GM12864 (cell line): ENCODE measurements at regions not wholly inside any gene's neighbourhood (a gene's known extent, or its start where the extent isn't known, plus 50 kb on each side); places are given as distances from the start of the nearest gene placed in this dataset.
"Not testable (repeated sequence)": the region's sequence is repeated elsewhere in the genome, so short reads cannot be mapped to it uniquely, and the experiment has no call there.

Experiments used
- DNase-seq: peaks from one replicate; pipeline ENCODE4 v3.0.0-alpha.2; 2011; ENCODE audit warnings: low read depth
- H3K4me3 ChIP-seq: 2 replicates; pipeline ENCODE4 v1.5.1; 2011; ENCODE audit warnings: mild to moderate bottlenecking, low read depth, low read length, control low read depth
- TF ChIP-seq, protein P1 (sequence below): IDR thresholded peaks from 2 replicates; pipeline ENCODE4 v1.5.1; 2011; ENCODE audit warnings: low read depth, mild to moderate bottlenecking, moderate library complexity, low read length, control low read depth, inconsistent platforms; ENCODE audit errors: missing control alignments

DNA sequence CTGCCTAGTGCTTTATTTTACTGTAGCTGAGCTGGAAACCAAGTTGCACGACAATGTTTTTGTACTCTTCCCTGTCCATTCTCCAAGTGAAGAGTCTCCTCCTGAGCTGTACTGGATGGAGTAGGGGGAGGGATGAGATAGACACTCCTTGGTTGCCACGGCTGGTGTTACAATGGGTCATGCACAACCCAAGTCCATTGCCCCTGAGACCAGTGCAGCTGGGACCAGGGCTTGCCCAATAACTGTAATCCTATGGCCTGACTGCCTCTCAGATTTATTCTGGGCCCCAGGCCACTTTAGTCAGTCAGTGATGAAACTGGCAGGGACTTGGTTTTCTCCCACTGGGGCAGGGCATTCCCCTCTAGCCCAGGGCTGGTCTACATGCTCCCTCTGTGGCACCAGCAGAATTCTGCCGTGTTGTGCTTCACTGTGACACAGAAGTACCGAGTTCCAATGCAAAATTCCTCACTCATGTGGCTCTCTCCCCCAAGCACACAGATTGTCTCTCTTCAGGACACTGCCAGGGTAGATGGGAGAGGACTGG lies 203.3 kb upstream of the PCDH18 start:
- TF ChIP-seq, protein P1, sequence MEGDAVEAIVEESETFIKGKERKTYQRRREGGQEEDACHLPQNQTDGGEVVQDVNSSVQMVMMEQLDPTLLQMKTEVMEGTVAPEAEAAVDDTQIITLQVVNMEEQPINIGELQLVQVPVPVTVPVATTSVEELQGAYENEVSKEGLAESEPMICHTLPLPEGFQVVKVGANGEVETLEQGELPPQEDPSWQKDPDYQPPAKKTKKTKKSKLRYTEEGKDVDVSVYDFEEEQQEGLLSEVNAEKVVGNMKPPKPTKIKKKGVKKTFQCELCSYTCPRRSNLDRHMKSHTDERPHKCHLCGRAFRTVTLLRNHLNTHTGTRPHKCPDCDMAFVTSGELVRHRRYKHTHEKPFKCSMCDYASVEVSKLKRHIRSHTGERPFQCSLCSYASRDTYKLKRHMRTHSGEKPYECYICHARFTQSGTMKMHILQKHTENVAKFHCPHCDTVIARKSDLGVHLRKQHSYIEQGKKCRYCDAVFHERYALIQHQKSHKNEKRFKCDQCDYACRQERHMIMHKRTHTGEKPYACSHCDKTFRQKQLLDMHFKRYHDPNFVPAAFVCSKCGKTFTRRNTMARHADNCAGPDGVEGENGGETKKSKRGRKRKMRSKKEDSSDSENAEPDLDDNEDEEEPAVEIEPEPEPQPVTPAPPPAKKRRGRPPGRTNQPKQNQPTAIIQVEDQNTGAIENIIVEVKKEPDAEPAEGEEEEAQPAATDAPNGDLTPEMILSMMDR: no peak
- no peak overlapping the region for H3K4me3 ChIP-seq
- no peak for DNase-seq

DNA sequence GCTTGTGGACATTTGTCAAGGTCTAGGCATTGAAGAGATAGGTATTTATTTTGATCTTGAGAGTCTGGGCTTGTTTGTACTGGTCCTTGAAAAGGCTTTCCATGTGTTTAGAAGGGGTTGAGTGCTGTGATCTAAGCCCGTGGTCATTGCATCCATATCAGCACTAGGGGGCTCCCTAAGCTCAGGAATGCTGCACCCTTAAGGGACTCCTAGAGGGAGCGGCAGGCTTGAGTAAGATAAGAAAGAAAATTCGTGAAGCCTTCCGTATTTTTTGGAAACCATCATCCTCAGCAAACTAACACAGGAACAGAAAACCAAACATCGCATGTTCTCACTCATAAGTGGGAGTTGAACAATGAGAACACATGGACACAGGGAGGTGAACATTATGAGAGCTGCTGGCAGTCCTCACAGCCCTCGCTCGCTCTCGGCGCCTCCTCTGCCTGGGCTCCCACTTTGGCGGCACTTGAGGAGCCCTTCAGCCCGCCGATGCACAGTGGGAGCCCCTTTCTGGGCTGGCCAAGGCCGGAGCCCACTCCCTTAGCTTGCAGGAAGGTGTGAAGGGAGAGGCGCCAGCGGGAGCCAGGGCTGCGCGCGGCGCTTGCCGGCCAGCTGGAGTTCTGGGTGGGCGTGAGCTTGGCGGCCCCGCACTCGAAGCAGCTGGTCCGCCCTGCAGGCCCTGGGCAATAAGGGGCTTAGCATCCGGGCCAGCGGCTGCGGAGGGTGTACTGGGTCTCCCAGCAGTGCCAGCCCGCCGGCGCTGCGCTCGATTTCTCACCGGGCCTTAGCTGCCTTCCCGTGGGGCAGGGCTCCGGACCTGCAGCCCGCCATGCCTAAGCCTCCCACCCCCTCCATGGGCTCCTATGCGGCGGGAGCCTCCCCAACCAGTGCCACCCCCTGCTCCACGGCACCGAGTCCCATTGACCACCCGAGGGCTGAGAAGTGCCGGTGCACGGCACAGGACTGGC lies 201.2 kb upstream of the PCDH18 start:
- DNase-seq, H3K4me3 ChIP-seq: not testable (repeated sequence)
- TF ChIP-seq, protein P1: peak; percentile 58

DNA sequence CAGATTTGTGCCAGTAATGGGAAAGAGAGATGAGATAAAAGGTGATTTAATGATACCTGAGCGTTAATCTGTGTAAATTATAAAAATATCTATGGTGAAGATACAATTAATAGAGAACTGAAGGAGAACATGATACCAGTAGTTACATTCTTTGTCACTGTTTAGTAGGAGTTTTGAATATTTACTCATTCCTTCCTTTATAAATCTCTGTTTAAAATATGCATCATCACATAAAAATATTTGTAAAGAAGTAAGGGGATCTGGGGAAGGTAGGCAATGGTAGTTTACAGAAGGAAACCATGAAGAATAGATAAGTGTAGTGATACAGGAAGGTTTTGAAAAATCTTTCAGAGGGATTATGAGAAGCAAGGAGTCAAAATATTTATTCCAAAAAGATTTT lies 190.6 kb upstream of the PCDH18 start:
- DNase-seq: no peak
- no peak overlapping the region for H3K4me3 ChIP-seq
- TF ChIP-seq, protein P1: no peak

DNA sequence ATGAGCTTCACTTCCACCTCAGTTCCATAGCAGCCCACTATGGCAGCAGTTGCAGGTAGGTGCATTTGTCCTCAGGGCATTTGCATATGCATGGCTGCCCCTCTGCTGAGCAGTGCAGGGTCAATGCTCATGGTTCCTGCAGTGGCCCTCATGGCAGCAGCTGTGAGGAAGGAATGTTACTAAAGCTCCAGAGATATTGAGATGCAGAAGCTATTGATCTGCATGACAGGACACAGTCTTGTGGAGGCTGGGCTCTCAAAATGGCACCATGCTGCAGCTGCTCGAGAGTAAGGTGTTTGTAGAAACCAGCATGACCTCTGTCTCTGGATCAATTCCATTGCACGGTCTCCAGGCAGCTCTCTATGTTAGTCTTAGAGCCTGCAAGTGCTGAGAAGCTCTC lies 179.2 kb upstream of the PCDH18 start:
- no peak for DNase-seq
- H3K4me3 ChIP-seq: no peak overlapping the region
- TF ChIP-seq, protein P1: no peak

DNA sequence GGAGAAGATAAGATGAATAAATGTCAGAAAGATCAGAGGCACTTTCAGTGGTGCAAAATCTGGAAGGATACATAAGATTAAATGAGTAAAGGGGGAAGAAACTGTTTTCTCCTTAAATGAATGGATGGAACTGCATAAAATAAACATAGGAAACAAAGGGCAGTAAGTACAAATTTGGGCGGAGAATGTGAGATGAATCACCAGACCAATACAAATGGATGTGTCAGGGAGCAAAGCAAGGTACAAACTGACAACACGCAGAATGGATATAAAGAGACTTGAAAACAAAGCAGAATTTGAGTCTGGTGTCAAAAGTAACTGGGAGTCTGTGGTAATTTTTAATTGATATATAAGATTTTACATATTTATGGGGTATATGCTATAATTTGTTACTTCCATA lies 175.3 kb upstream of the PCDH18 start:
- no peak overlapping the region for H3K4me3 ChIP-seq
- TF ChIP-seq, protein P1: no peak
- no peak for DNase-seq

DNA sequence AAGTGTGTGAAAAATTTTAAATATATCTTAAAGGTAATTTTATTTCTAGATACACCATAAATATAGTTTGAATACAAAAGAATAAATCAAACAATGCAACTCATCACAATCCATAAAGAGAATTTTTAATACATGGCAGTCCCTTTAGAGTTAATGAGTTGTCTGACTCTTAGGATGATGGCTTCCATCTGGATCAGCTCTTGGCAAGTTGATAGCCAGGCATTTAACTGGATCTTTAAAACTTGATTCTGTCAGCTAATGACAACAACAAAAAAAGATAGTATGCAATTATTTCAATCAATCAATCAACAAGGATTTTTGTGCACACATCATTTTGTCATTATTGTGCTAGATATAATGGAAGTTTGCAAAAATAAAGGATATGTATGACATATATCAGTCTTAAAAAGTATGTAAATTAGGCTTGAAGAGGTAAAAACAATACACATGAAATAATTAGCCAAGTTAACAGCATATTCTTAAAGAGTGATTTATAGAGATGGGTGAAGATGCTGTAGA lies 174.9 kb upstream of the PCDH18 start:
- no peak overlapping the region for H3K4me3 ChIP-seq
- TF ChIP-seq, protein P1: no peak
- no peak for DNase-seq
